ENCODE measurements at regions not wholly inside any gene's neighbourhood (a gene's known extent, or its start where the extent isn't known, plus 50 kb on each side); places are given as distances from the start of the nearest gene placed in this dataset.
A peak's percentile ranks its signal among the peaks of the same experiment; 100 is the strongest.

GRCh38 chr3:166195808-166196207, 358.6 kb upstream of the BCHE start:
- peak in 1 of 2 donors; percentile 25 for DNase-seq (ENCODE audit: low read depth in 2 of 2)
- Histone ChIP-seq H3K79me2 (ENCODE audit: control insufficient read depth, insufficient read depth, low read length) (no peaks in the 10 kb centered on the region), H3K4me3 (replicated peaks in 1 of 4; ENCODE audit: control extremely low read depth in 1 of 4, insufficient read depth in 1 of 4, low read depth in 3 of 4, low read length in 4 of 4) (no peak overlapping the region), H3K36me3 (ENCODE audit: control insufficient read depth, insufficient read depth, low read length) (no peaks in the 10 kb centered on the region), H2AFZ (ENCODE audit: low read length) (no peak overlapping the region), H3K27ac (ENCODE audit: insufficient read depth, low read length) (no peak overlapping the region), H3K27me3 (ENCODE audit: control insufficient read depth, insufficient read depth, low read length) (no peaks in the 10 kb centered on the region), H3K9ac (ENCODE audit: insufficient read depth, low read length) (no peak overlapping the region), H4K20me1 (ENCODE audit: control insufficient read depth, extremely low read depth, insufficient read depth, low read length) (no peaks in the 10 kb centered on the region), H3K4me1 (ENCODE audit: control insufficient read depth, extremely low read depth, insufficient read depth, low read length) (no peaks in the 10 kb centered on the region), H3K9me3 (ENCODE audit: control insufficient read depth, insufficient read depth, low read depth, low read length) (no peaks in the 10 kb centered on the region), H3K4me2 (ENCODE audit: extremely low read depth, insufficient read depth, low read length) (no peak overlapping the region)
- TF ChIP-seq EZH2 (IDR thresholded peaks at IDR 0.05; ENCODE audit: low read length, missing control alignments): no peak
- TF ChIP-seq CTCF (conservative IDR thresholded peaks at IDR 0.05 in 1 of 2, IDR thresholded peaks at IDR 0.05 in 1 of 2; ENCODE audit: low read depth in 1 of 2, low read length in 2 of 2): no peak

DNA sequence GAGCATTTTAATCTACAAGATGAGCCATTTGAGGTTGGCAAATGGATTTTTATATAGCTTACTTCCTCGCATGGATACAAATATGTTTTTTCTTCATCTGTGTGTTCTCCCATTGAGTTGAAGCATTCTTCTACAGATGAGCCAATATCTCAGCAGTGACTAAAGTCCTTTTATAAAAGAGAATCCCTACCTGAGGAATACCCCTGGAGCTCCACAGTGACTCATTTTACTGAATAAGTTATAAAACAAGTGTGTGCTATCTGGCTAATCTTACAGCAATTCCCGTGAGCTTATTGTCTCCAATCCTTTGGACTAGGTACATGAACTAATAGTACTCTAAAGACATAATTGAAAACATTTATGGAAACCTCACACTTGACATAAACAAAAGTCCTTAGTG, 354.2 kb upstream of the BCHE start:
- H4K20me1 ChIP-seq (ENCODE audit: control insufficient read depth, extremely low read depth, insufficient read depth, low read length): no peaks in the 10 kb centered on the region
- H3K4me2 ChIP-seq (ENCODE audit: extremely low read depth, insufficient read depth, low read length): no peak overlapping the region
- no peak overlapping the region for H2AFZ ChIP-seq (ENCODE audit: low read length)
- no peaks in the 10 kb centered on the region for H3K79me2 ChIP-seq (ENCODE audit: control insufficient read depth, insufficient read depth, low read length)
- no peaks in the 10 kb centered on the region for H3K27me3 ChIP-seq (ENCODE audit: control insufficient read depth, insufficient read depth, low read length)
- H3K9me3 ChIP-seq (ENCODE audit: control insufficient read depth, insufficient read depth, low read depth, low read length): no peaks in the 10 kb centered on the region
- no peaks in the 10 kb centered on the region for H3K4me1 ChIP-seq (ENCODE audit: control insufficient read depth, extremely low read depth, insufficient read depth, low read length)
- TF ChIP-seq EZH2 (IDR thresholded peaks at IDR 0.05; ENCODE audit: low read length, missing control alignments) (no peak), CTCF (conservative IDR thresholded peaks at IDR 0.05 in 1 of 2, IDR thresholded peaks at IDR 0.05 in 1 of 2; ENCODE audit: low read depth in 1 of 2, low read length in 2 of 2) (no peak)
- no peak overlapping the region for H3K27ac ChIP-seq (ENCODE audit: insufficient read depth, low read length)
- no peak overlapping the region for H3K9ac ChIP-seq (ENCODE audit: insufficient read depth, low read length)
- no peaks in the 10 kb centered on the region for H3K36me3 ChIP-seq (ENCODE audit: control insufficient read depth, insufficient read depth, low read length)
- DNase-seq (ENCODE audit: low read depth in 2 of 2): no peak
- H3K4me3 ChIP-seq (replicated peaks in 1 of 4; ENCODE audit: control extremely low read depth in 1 of 4, insufficient read depth in 1 of 4, low read depth in 3 of 4, low read length in 4 of 4): no peak overlapping the region

GRCh38 chr3:166190360-166190759, 353.1 kb upstream of the BCHE start:
- no peak overlapping the region for H3K4me3 ChIP-seq (replicated peaks in 1 of 4; ENCODE audit: control extremely low read depth in 1 of 4, insufficient read depth in 1 of 4, low read depth in 3 of 4, low read length in 4 of 4)
- H3K27ac ChIP-seq (ENCODE audit: insufficient read depth, low read length): no peak overlapping the region
- H3K4me1 ChIP-seq (ENCODE audit: control insufficient read depth, extremely low read depth, insufficient read depth, low read length): no peaks in the 10 kb centered on the region
- H3K79me2 ChIP-seq (ENCODE audit: control insufficient read depth, insufficient read depth, low read length): no peaks in the 10 kb centered on the region
- H3K36me3 ChIP-seq (ENCODE audit: control insufficient read depth, insufficient read depth, low read length): no peaks in the 10 kb centered on the region
- no peak overlapping the region for H3K9ac ChIP-seq (ENCODE audit: insufficient read depth, low read length)
- H3K9me3 ChIP-seq (ENCODE audit: control insufficient read depth, insufficient read depth, low read depth, low read length): no peaks in the 10 kb centered on the region
- H4K20me1 ChIP-seq (ENCODE audit: control insufficient read depth, extremely low read depth, insufficient read depth, low read length): no peaks in the 10 kb centered on the region
- TF ChIP-seq EZH2 (IDR thresholded peaks at IDR 0.05; ENCODE audit: low read length, missing control alignments) (no peak), CTCF (conservative IDR thresholded peaks at IDR 0.05 in 1 of 2, IDR thresholded peaks at IDR 0.05 in 1 of 2; ENCODE audit: low read depth in 1 of 2, low read length in 2 of 2) (no peak)
- no peak overlapping the region for H3K4me2 ChIP-seq (ENCODE audit: extremely low read depth, insufficient read depth, low read length)
- no peaks in the 10 kb centered on the region for H3K27me3 ChIP-seq (ENCODE audit: control insufficient read depth, insufficient read depth, low read length)
- peak; percentile 22 to 80 for DNase-seq (ENCODE audit: low read depth in 2 of 2)
- no peak overlapping the region for H2AFZ ChIP-seq (ENCODE audit: low read length)
